Choroid plexus epithelial cell (primary cell): ENCODE measurements at regions not wholly inside any gene's neighbourhood (a gene's known extent, or its start where the extent isn't known, plus 50 kb on each side); places are given as distances from the start of the nearest gene placed in this dataset.
"Not testable (repeated sequence)": the region's sequence is repeated elsewhere in the genome, so short reads cannot be mapped to it uniquely, and the experiment has no call there.

ENCODE experiments used
- DNase-seq: peaks from one replicate; pipeline ENCODE4 v3.0.0-alpha.2; 2010; ENCODE audit warnings: low read depth
- H3K4me3 ChIP-seq: 2 replicates; pipeline ENCODE4 v1.5.1; 2011; ENCODE audit warnings: low read depth, mild to moderate bottlenecking, control low read depth, low read length, moderate library complexity
- TF ChIP-seq, protein P1 (sequence below): conservative IDR thresholded peaks from 2 replicates; pipeline ENCODE4 v1.5.1; 2011; ENCODE audit warnings: low read depth, mild to moderate bottlenecking, control low read depth, inconsistent platforms, low read length, moderate library complexity

DNA sequence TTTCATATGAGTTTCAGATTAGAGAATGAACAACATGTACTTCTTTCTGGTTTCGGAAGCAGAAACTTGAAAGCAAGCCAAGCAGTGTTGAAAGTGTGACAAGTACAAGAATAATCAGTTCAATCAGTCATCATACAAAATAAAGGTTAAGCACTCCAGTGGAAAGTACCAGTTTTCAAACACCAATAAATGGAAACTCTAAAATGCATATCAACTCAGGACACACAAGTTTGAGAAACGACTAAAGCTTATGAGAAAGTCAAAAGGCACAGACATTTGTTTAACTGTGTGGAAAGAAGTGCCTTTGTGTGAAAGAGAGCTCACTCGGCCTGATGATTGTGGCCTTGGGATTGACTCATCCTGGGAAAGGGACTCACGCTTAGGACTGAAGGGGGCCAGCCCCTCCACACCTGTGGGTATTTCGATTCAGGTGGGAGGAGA lies 60.6 kb upstream of the AKR1C1 start:
- H3K4me3 ChIP-seq: no peak overlapping the region
- DNase-seq: peak; percentile 74
- TF ChIP-seq, protein P1, sequence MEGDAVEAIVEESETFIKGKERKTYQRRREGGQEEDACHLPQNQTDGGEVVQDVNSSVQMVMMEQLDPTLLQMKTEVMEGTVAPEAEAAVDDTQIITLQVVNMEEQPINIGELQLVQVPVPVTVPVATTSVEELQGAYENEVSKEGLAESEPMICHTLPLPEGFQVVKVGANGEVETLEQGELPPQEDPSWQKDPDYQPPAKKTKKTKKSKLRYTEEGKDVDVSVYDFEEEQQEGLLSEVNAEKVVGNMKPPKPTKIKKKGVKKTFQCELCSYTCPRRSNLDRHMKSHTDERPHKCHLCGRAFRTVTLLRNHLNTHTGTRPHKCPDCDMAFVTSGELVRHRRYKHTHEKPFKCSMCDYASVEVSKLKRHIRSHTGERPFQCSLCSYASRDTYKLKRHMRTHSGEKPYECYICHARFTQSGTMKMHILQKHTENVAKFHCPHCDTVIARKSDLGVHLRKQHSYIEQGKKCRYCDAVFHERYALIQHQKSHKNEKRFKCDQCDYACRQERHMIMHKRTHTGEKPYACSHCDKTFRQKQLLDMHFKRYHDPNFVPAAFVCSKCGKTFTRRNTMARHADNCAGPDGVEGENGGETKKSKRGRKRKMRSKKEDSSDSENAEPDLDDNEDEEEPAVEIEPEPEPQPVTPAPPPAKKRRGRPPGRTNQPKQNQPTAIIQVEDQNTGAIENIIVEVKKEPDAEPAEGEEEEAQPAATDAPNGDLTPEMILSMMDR: no peak

DNA sequence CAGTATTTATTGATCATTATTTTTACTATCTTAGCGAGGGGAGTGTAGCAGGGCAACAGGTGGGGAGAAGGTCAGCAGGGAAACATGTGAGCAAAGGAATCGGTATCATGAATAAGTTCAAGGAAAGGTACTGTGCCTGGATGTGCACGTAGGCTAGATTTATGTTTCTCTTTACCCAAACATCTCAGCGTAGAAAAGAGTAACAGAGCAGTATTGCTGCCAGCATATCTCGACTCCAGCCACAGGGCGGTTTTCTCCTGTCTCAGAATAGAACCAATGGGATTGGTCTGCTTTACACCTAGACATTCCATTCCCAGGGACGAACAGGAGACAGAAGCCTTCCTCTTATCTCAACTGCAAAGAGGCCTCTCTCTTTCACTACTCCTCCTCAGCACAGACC lies 60.1 kb upstream of the AKR1C1 start:
- H3K4me3 ChIP-seq, DNase-seq: not testable (repeated sequence)

DNA sequence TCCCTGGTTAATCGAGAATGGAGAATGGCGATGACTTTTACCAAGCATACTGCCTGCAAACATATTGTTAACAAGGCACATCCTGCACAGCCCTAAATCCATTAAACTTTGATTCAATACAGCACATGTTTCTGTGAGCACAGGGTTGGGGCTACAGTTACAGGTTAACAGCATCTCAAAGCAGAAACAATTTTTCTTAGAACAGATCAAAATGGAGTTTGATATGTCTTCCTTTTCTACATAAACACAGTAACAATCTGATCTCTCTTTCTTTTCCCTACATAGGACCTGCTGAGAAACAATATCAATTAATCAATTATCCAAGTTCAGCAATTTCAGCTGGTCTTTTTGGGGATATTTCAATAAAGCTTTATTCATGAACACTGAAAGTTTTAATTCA lies 59.5 kb upstream of the AKR1C1 start:
- not testable (repeated sequence) for DNase-seq, H3K4me3 ChIP-seq

DNA sequence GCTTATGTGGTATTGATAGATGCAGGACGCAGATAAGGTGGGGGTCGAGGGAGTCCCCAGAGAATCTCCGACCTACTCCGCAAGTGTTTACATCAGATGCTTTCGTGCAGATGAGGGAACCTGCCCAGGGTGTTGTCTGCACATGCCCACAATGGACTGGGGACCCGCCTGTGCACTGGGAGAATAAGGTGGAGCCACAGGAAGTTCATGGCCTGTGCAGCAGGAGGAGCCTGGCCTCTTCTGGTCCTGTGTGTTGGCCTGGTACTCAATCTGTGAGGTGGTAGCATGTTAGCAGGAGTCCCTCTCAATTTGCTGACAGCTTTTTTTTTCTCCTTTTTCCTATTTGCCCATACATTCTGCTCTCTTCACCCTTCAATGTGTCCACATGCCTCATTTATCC lies 54.1 kb upstream of the AKR1C1 start:
- TF ChIP-seq, protein P1: no peak
- DNase-seq: no peak

More for the DNA sequence above, 54.1 kb upstream of the AKR1C1 start:
- H3K4me3 ChIP-seq: no peak overlapping the region
